ENCODE measurements at regions not wholly inside any gene's neighbourhood (a gene's known extent, or its start where the extent isn't known, plus 50 kb on each side); places are given as distances from the start of the nearest gene placed in this dataset.
A peak's percentile ranks its signal among the peaks of the same experiment; 100 is the strongest.
"Not testable (repeated sequence)": the region's sequence is repeated elsewhere in the genome, so short reads cannot be mapped to it uniquely, and the experiment has no call there.

GRCh38 chr11:70897429-70897828 lies 354.9 kb downstream of the SHANK2 start:
- DNase-seq (ENCODE audit: low spot score) = no peak
- intact Hi-C loops (cut with DNase I) = no loop called here

GRCh38 chr11:70899616-70900015 lies 352.8 kb downstream of the SHANK2 start:
- peak; percentile 63 for DNase-seq (ENCODE audit: low spot score)
- intact Hi-C loops (cut with DNase I) = no loop called here

DNA sequence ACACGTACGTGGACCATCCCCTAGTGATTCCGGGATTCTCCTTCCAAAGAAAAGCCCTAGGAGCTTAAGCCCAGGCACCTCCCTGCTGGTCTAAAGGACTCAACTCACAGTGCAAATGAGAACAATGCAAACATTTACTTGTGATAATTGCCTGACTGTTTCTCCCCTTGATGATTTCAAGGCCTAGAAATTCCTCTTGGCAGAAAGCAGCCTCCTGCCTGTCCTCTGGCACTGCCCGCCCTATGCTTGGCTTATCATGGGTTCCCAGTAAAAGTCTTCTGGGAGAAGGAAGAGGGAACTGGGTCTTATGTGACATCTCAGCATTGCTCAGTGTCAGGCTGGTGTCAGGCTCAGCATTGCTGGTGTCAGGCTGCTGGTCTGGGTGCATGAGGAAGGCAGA lies 351.8 kb downstream of the SHANK2 start:
- intact Hi-C loops (cut with DNase I) = no loop called here
- peak; percentile 43 for DNase-seq (ENCODE audit: low spot score)

DNA sequence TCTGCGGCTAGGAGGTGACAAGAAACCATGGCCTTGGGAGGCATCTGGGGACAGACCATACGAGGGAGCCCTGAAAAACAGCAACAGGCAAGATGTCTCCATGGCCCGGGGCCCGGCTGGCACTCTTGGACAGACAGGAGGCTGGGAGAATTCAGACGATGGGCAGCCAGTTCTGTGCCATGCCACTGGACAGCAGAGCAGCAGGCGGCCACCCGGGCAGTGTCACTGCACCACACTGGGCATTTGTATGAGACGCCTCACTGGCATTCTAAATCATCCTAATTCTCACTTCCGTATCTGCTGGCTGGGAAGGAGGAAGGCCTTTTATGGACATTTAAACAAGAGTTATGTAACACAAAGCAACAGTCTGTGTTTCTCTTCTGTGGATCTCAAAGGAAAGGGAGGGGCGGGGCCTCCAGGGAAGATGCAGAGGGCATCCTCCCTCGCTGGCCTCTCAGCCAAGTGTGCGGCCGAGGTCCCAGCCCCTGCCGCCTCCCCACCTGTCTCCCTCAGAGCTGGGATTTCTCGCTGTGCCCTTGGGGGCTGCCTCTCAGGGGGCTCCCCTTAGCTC lies 350.3 kb downstream of the SHANK2 start:
- intact Hi-C loops (cut with DNase I) = no loop called here

GRCh38 chr11:70903229-70903628 lies 349.1 kb downstream of the SHANK2 start:
- DNase-seq (ENCODE audit: low spot score); intact Hi-C loops (cut with DNase I): not testable (repeated sequence)

More for the DNA sequence above, 350.3 kb downstream of the SHANK2 start:
- peak; percentile 65 for DNase-seq (ENCODE audit: low spot score)

GRCh38 chr11:70906101-70906500 lies 346.3 kb downstream of the SHANK2 start:
- peak; percentile 55 for DNase-seq (ENCODE audit: low spot score)
- intact Hi-C loops (cut with DNase I) = no loop called here

- DNase-seq (ENCODE audit: low spot score) = peak; percentile 38
- intact Hi-C loops (cut with DNase I) = no loop called here
Observed at GRCh38 chr11:70908223-70908622, 344.2 kb downstream of the SHANK2 start.

GRCh38 chr11:70910835-70911234 lies 341.5 kb downstream of the SHANK2 start:
- DNase-seq (ENCODE audit: low spot score) = peak; percentile 1
- intact Hi-C loops (cut with DNase I) = no loop called here

GRCh38 chr11:70912226-70912840 lies 340.0 kb downstream of the SHANK2 start:
- peak; percentile 6 for DNase-seq (ENCODE audit: low spot score)
- intact Hi-C loops (cut with DNase I) = no loop called here

DNA sequence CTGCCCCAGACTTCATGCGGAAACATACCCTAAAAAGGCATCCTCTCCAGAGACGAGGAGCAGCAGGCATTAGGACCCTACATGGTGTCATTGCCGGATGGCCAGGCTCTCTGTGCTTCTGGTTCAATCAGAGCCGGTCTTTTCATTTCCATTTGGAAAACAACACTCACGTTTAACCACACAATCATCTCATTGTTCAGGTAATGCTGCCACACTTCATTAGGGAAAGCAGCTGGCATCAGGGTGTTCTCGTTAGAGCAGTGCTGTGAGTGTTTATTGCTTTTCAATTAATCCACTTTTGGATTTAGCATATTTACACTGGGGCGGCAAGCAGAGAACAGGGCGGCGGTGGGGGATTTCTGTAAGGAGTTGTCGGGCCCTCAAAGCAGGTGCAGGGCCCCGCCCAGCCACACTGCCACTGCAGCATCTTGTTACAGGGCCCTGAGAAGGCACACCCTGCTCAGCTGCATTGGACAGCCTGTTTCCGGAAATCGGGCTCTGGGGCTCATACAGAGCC lies 338.6 kb downstream of the SHANK2 start:
- intact Hi-C loops (cut with DNase I) = no loop called here
- DNase-seq (ENCODE audit: low spot score) = peak; percentile 38

DNA sequence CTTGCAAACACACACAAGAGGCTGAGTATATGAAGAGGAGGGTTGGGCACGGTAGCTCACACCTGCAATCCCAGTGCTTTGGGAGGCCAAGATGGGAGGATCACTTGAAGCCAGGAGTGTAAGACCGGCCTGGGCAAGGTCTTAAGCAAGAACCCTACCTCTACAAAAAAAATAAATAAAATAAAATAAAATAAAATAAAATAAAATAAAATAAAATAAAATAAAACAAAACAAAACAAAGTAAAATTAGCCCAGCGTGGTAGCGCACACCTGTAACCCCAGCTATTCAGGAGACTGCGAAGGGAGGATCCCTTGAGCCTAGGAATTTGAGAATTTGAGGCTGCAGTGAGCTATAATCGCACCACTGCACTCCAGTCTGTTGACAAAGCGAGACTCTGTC lies 337.9 kb downstream of the SHANK2 start:
- no peak for DNase-seq (ENCODE audit: low spot score)
- intact Hi-C loops (cut with DNase I) = no loop called here

GRCh38 chr11:70915158-70915985 lies 337.0 kb downstream of the SHANK2 start:
- intact Hi-C loops (cut with DNase I) = no loop called here
- DNase-seq (ENCODE audit: low spot score) = peak; percentile 56

- peak; percentile 55 for DNase-seq (ENCODE audit: low spot score)
- intact Hi-C loops (cut with DNase I) = no loop called here
Observed at GRCh38 chr11:70916351-70916750, 336.0 kb downstream of the SHANK2 start.

DNA sequence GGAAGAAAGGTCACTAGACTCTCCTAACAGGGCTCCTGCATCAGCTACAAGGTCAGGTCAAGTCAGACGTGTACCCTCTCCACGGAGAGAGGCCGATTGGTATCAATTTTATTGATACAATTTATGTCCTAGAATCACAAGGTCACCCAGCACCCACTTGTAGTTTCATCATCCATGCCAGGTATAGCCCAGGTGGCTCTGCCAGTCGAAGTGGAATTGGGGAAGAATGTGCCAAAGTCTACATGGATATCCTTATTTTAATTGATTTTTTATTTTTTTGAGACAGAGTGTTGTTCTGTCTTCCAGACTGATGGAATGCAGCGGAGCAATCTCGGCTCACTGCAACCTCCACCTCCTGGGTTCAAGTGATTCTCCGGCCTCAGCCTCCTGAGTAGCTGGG lies 334.1 kb downstream of the SHANK2 start:
- intact Hi-C loops (cut with DNase I) = no loop called here
- no peak for DNase-seq (ENCODE audit: low spot score)

DNA sequence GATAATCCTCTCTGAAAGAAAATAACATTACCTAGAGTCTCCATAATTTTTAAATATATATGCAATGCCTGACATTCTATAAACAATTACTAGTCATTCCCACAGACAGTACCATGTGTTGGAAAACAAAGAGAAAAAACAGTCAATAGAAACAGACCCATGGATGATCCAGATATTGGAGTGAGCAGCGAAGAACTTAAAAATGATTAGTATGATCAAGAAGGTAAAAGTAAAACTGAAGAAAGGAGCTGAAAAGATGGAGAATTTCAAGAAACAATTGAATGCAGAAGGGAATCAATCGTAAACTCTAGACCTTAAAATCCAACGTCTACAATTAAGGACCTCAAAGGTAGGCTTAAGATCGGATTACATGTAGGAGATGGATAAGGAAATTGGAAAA lies 330.6 kb downstream of the SHANK2 start:
- intact Hi-C loops (cut with DNase I) = no loop called here
- no peak for DNase-seq (ENCODE audit: low spot score)

- DNase-seq (ENCODE audit: low spot score) = no peak
Observed at GRCh38 chr11:70924108-70924507, 328.3 kb downstream of the SHANK2 start.

DNA sequence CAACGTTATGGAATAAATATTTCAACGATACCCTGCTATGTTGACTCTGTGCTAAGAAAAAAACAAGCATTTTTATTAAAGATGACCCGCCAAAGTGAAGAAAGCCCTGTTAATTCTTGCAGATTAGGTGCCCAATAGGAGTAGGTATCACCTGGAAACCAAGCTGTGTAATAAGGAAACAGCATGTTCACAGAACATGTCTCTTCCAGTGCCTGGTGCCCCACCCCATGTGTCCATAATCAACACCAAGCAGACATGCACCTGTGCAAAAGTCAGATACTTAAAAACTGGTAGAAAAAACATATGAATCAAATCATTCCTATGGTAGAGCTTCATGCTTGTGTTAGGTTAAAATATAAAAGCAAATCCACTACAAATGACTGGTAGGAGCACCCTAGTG lies 327.1 kb downstream of the SHANK2 start:
- DNase-seq (ENCODE audit: low spot score) = no peak
- intact Hi-C loops (cut with DNase I) = no loop called here

More at GRCh38 chr11:70924108-70924507, 328.3 kb downstream of the SHANK2 start:
- intact Hi-C loops (cut with DNase I) = no loop called here

GRCh38 chr11:70926543-70927201 lies 325.7 kb downstream of the SHANK2 start:
- intact Hi-C loops (cut with DNase I) = no loop called here
- no peak for DNase-seq (ENCODE audit: low spot score)

DNA sequence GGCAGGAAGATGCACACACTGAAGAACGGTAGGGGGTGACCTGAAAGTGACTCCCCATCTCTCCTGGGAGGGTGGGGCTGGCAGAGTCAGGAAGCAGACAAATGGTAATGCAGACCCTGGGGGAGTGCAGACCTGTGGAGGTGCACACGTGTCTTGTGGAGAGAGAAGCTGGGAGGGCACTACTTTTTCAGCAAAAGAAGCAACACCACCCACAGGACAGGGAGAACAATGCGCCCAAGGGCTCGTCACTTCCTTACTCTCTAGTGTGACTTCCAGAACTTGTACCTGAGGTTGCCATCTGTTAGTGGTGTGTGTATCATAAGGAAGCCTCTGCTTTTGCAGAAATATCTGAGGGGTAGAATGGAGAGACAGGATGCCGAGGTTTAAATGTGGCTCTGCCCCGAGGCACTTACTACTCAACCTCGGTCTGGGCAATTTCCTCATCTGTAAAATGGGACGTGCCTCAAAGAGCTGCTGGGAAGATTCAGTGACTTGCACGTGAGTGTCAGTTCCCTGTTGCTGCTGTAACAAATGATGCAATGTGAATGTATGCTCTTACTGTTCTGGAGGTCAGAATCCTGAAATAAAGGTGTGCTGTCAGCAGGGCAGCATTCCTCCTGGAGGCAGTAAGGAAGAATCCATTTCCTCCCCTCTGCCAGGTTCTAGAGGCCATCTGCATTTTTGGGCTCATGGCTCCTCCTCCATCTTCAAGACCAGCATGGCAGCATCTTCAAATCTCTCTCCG lies 323.4 kb downstream of the SHANK2 start:
- intact Hi-C loops (cut with DNase I) = no loop called here
- DNase-seq (ENCODE audit: low spot score) = no peak
